K562 (cell line): ENCODE measurements at regions not wholly inside any gene's neighbourhood (a gene's known extent, or its start where the extent isn't known, plus 50 kb on each side); places are given as distances from the start of the nearest gene placed in this dataset.
A peak's percentile ranks its signal among the peaks of the same experiment; 100 is the strongest.

Experiments
- KDM4B ChIP-seq, 2 experiments: fragments of 450-650 bp in 1 of 2; sonication (generic) in 1 of 2; IDR thresholded peaks; 2 replicates each; pipeline ENCODE4 v1.6.1; 2016 to 2017; ENCODE audit warnings: borderline replicate concordance in 2 of 2, antibody characterized with exemption in 1 of 2, low read depth in 1 of 2, mild to moderate bottlenecking in 1 of 2
- NFIC ChIP-seq: fragments of 450-650 bp; IDR thresholded peaks from 2 replicates; pipeline ENCODE4 v1.6.1; 2017; ENCODE audit warnings: mild to moderate bottlenecking, inconsistent platforms
- RAD21 ChIP-seq, 2 experiments: fragments of 250-450 bp in 1 of 2; fragments of 450-650 bp in 1 of 2; sonication (Bioruptor Pico) in 1 of 2; formaldehyde crosslinking in 1 of 2; IDR thresholded peaks in 1 of 2; conservative IDR thresholded peaks in 1 of 2; 2 replicates each; pipeline versions ENCODE4 v1.4.0 to v1.8.0; 2020 to 2022; ENCODE audit warnings: mild to moderate bottlenecking in 2 of 2, moderate library complexity in 1 of 2
- REST ChIP-seq, 2 experiments: fragments of 450-650 bp; formaldehyde crosslinking in 1 of 2; IDR thresholded peaks; 2 replicates each; pipeline versions ENCODE4 v1.4.0 to v1.6.1; 2014 to 2020; ENCODE audit warnings: mild to moderate bottlenecking in 2 of 2, borderline replicate concordance in 1 of 2, low read depth in 1 of 2
- ZNF197 ChIP-seq: fragments of 200-800 bp; sonication (Bioruptor generic); IDR thresholded peaks from 2 replicates; pipeline ENCODE4 v1.6.1; 2016; ENCODE audit warnings: low read depth, missing genetic modification characterization, missing compliant biosample characterization
- ZNF263 ChIP-seq: sonication (generic); formaldehyde crosslinking; IDR thresholded peaks from 2 replicates; pipeline ENCODE4 v1.8.0; 2022; ENCODE audit warnings: mild to moderate bottlenecking, missing genetic modification reagents, borderline replicate concordance
- ZNF408 ChIP-seq: fragments of 250-450 bp; sonication (Bioruptor Pico); IDR thresholded peaks from 2 replicates; pipeline ENCODE4 v1.4.0; 2020; ENCODE audit warnings: low read depth, mild to moderate bottlenecking, moderate library complexity
- ZNF57 ChIP-seq: fragments of 450-650 bp; formaldehyde crosslinking; IDR thresholded peaks from 2 replicates; pipeline ENCODE4 v1.4.0; 2020; ENCODE audit warnings: mild to moderate bottlenecking, moderate library complexity
- TF ChIP-seq, protein P1 (sequence below): conservative IDR thresholded peaks from 2 replicates; pipeline ENCODE4 v1.6.1; 2011; ENCODE audit warnings: low read depth, mild to moderate bottlenecking, low read length; ENCODE audit not compliant: control insufficient read depth

- TF ChIP-seq REST (IDR thresholded peaks at IDR 0.05; ENCODE audit: borderline replicate concordance) (0 out of 2 replicates have a peak, but pooled peaks have one; percentile 4), REST (CRISPR knock-in tag; IDR thresholded peaks at IDR 0.05; ENCODE audit: low read depth) (no peak), RAD21 (CRISPR knock-in tag; conservative IDR thresholded peaks at IDR 0.05 in 1 of 2, IDR thresholded peaks at IDR 0.05 in 1 of 2) (peak in 1 of 2 experiments; percentile 53; a peak in 2 of 4 replicates), ZNF408 (no peak), NFIC (peak; percentile 68), KDM4B (IDR thresholded peaks at IDR 0.05; ENCODE audit: borderline replicate concordance in 2 of 2, low read depth in 1 of 2) (no peak), ZNF57 (CRISPR knock-in tag) (no peak), ZNF263 (peak; percentile 84; the same call in 1 of the 2 replicates), ZNF197 (CRISPR knock-in tag) (no peak)
- TF ChIP-seq, protein P1, sequence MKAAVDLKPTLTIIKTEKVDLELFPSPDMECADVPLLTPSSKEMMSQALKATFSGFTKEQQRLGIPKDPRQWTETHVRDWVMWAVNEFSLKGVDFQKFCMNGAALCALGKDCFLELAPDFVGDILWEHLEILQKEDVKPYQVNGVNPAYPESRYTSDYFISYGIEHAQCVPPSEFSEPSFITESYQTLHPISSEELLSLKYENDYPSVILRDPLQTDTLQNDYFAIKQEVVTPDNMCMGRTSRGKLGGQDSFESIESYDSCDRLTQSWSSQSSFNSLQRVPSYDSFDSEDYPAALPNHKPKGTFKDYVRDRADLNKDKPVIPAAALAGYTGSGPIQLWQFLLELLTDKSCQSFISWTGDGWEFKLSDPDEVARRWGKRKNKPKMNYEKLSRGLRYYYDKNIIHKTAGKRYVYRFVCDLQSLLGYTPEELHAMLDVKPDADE, result no peak
These were observed 217.3 kb downstream of the PTPRU start (continued) for GRCh38 chr1:29453502-29454240.
